ENCODE measurements at regions not wholly inside any gene's neighbourhood (a gene's known extent, or its start where the extent isn't known, plus 50 kb on each side); places are given as distances from the start of the nearest gene placed in this dataset.

DNA sequence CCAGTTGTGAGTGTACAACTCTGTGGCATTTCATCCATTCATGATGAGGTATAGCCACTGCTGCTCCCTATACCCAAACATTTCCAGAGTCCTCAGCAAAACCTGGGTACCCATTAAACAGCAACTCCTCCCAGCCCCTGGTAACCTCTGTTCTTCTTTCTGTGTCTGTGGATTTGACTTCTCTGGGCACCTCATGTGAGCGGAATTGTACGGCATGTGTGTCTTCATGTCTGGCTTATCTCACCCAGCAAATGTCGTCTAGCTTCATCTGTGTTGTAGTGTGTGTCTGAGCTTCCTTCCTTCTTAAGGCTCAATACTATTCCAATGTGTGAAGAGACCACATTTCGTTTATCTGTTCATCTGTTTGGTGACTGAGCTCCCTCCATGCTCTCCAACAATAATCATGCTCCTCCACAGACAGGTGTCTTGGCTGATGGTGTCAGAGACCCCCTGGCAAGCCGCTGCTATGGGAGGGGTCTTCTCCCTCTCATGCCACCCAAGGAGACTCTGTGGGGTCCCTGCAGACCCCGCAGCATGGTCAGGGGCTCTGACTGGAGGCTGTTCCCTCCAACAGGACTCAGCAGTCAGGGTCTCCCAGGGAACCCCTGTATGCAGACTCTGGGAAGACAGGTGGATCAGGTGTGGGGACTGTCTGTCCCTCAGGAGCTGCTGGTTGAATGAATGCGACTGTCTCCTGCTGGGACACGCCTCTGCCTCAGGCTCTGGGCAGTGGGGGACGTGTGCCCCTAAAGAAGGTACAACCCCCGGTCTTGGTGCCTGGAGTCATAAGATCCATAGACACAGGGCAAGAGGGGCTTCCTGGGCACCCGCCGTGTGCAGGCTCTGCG is 52.7 kb downstream of the SMIM38 start:
- no peaks in the 10 kb centered on the region for H4K20me1 ChIP-seq (ENCODE audit: insufficient read depth, poor library complexity, severe bottlenecking)
- H3K36me3 ChIP-seq (replicated peaks; ENCODE audit: insufficient read depth, low read depth) = no peaks in the 10 kb centered on the region
- no peak overlapping the region for H3K27ac ChIP-seq
- H2AFZ ChIP-seq = no peak overlapping the region
- H3K9me2 ChIP-seq (replicated peaks; ENCODE audit: insufficient read depth) = no peaks in the 10 kb centered on the region
- no peak overlapping the region for H3K4me2 ChIP-seq
- no peaks in the 10 kb centered on the region for H3K27me3 ChIP-seq
- no peak for DNase-seq (ENCODE audit: low spot score)
- H3K9me3 ChIP-seq (ENCODE audit: low read depth) = no peaks in the 10 kb centered on the region
- no peaks in the 10 kb centered on the region for H3K79me2 ChIP-seq
- 95% methylated on average over 13 of the region's 13 CpGs for WGBS (ENCODE audit: low lambda C conversion rate, missing lambda C conversion rate)
- H3K4me3 ChIP-seq = no peak overlapping the region
- no peaks in the 10 kb centered on the region for H3K4me1 ChIP-seq (ENCODE audit: insufficient read depth)
- TF ChIP-seq EZH2phosphoT487 (IDR thresholded peaks at IDR 0.05; ENCODE audit: low read depth, severe bottlenecking, unreplicated experiment) = no peak
- no peak for TF ChIP-seq EZH2 (IDR thresholded peaks at IDR 0.05; ENCODE audit: borderline replicate concordance)
- TF ChIP-seq, protein P1, sequence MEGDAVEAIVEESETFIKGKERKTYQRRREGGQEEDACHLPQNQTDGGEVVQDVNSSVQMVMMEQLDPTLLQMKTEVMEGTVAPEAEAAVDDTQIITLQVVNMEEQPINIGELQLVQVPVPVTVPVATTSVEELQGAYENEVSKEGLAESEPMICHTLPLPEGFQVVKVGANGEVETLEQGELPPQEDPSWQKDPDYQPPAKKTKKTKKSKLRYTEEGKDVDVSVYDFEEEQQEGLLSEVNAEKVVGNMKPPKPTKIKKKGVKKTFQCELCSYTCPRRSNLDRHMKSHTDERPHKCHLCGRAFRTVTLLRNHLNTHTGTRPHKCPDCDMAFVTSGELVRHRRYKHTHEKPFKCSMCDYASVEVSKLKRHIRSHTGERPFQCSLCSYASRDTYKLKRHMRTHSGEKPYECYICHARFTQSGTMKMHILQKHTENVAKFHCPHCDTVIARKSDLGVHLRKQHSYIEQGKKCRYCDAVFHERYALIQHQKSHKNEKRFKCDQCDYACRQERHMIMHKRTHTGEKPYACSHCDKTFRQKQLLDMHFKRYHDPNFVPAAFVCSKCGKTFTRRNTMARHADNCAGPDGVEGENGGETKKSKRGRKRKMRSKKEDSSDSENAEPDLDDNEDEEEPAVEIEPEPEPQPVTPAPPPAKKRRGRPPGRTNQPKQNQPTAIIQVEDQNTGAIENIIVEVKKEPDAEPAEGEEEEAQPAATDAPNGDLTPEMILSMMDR (IDR thresholded peaks at IDR 0.05; ENCODE audit: poor library complexity) = no peak

DNA sequence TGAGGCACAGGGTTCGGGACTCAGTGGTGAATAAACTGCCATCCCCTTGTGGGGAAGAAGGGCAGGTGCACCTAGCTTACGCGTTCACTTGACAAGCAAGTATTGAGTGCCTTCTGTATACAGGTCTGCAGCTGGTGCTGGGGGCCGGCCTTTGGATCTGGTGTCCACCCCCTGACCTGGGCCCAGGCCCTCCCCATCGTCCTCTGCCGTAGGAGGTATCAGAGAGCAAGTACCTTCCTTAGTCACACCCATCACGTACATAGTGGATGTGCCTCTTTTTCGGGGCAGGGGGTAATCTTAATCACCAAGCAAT is 53.3 kb downstream of the SMIM38 start:
- Histone ChIP-seq H3K27ac (no peak overlapping the region), H3K4me3 (no peak overlapping the region), H3K36me3 (replicated peaks; ENCODE audit: insufficient read depth, low read depth) (no peaks in the 10 kb centered on the region), H3K9me2 (replicated peaks; ENCODE audit: insufficient read depth) (no peaks in the 10 kb centered on the region), H3K27me3 (no peaks in the 10 kb centered on the region), H3K9me3 (ENCODE audit: low read depth) (no peaks in the 10 kb centered on the region), H4K20me1 (ENCODE audit: insufficient read depth, poor library complexity, severe bottlenecking) (no peaks in the 10 kb centered on the region), H2AFZ (no peak overlapping the region), H3K4me2 (no peak overlapping the region), H3K79me2 (no peaks in the 10 kb centered on the region), H3K4me1 (ENCODE audit: insufficient read depth) (no peaks in the 10 kb centered on the region)
- TF ChIP-seq, protein P1 (IDR thresholded peaks at IDR 0.05; ENCODE audit: poor library complexity) = no peak
- TF ChIP-seq EZH2phosphoT487 (IDR thresholded peaks at IDR 0.05; ENCODE audit: low read depth, severe bottlenecking, unreplicated experiment) (no peak), EZH2 (IDR thresholded peaks at IDR 0.05; ENCODE audit: borderline replicate concordance) (no peak)
- no peak for DNase-seq (ENCODE audit: low spot score)
- WGBS (ENCODE audit: low lambda C conversion rate, missing lambda C conversion rate) = 99% methylated on average over 7 of the region's 8 CpGs

DNA sequence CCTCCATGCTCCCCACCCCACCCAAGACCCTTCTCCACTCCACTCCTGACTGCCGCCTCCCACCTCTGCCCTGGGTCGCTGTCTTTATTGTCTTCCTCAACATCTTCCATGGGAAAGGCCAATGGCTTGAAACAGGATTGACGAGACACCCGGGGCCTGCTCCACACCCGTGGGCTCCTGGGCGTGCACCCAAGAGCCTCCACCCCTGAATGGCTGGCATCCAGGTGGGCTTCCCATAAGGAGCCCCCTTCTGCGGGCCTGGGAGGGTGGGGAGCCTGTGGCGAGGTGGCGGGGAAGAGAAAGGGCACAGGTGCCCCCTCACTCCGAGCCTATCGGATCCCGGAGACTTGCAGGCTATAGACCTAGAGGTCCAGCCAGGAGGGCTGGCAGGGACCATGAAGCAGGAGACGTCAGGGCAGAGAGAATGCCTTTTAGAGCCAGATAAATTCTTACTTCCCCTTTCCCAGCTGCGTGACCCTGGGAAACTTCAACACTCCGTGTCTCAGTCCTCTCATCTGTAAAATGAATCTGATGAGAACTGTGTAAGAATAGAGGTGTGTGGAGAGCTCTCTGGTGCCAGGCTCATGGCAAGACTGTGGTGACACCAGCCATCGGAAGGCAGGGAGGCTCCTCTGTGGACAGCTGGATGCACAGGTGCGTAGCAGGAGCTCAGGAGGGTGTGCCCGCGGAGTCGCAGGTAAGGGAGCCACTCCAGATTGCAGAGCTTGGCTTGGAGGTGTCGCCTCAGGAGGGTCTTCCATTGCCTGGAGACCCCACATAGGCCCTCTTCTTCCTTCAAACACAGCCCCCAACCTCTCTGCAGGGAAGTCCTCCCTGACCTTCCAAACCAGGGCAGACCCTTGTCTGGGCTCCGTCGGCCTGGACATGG is 53.9 kb downstream of the SMIM38 start:
- no peak overlapping the region for H3K4me2 ChIP-seq
- 92% methylated on average over 22 of the region's 23 CpGs for WGBS (ENCODE audit: low lambda C conversion rate, missing lambda C conversion rate)
- no peaks in the 10 kb centered on the region for H4K20me1 ChIP-seq (ENCODE audit: insufficient read depth, poor library complexity, severe bottlenecking)
- DNase-seq (ENCODE audit: low spot score) = no peak
- no peaks in the 10 kb centered on the region for H3K79me2 ChIP-seq
- H3K9me2 ChIP-seq (replicated peaks; ENCODE audit: insufficient read depth) = no peaks in the 10 kb centered on the region
- H3K4me1 ChIP-seq (ENCODE audit: insufficient read depth) = no peaks in the 10 kb centered on the region
- H3K9me3 ChIP-seq (ENCODE audit: low read depth) = no peaks in the 10 kb centered on the region
- no peak overlapping the region for H3K27ac ChIP-seq
- H2AFZ ChIP-seq = no peak overlapping the region
- no peaks in the 10 kb centered on the region for H3K27me3 ChIP-seq
- no peak overlapping the region for H3K4me3 ChIP-seq
- TF ChIP-seq, protein P1 (IDR thresholded peaks at IDR 0.05; ENCODE audit: poor library complexity) = no peak
- TF ChIP-seq EZH2 (IDR thresholded peaks at IDR 0.05; ENCODE audit: borderline replicate concordance) = no peak
- TF ChIP-seq EZH2phosphoT487 (IDR thresholded peaks at IDR 0.05; ENCODE audit: low read depth, severe bottlenecking, unreplicated experiment) = no peak
- no peaks in the 10 kb centered on the region for H3K36me3 ChIP-seq (replicated peaks; ENCODE audit: insufficient read depth, low read depth)
